ENCODE measurements at regions not wholly inside any gene's neighbourhood (a gene's known extent, or its start where the extent isn't known, plus 50 kb on each side); places are given as distances from the start of the nearest gene placed in this dataset.
"Not testable (repeated sequence)": the region's sequence is repeated elsewhere in the genome, so short reads cannot be mapped to it uniquely, and the experiment has no call there.

- no peak for DNase-seq
These were observed 535.8 kb downstream of the PRKD1 start for GRCh38 chr14:29391801-29392200.

DNA sequence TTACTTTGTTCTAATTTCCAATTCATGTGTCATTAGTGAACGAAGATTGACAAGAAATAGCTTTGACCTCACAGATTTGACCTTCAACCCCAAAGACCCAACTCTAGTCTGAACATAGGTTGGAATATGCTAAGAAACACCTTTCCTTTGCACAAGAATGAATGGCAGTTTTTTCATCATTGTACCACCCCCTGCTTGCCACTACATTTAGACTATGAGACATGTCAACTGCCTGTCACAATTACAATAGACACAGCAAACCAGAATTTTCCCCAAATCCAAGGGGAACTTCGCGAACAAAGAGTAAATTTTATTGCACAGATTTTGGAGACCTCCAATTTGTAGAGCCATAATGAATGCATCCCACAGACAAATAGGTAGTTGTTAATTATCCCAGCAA lies 535.4 kb downstream of the PRKD1 start:
- no peak for DNase-seq

- no peak for DNase-seq
These were observed 524.6 kb downstream of the PRKD1 start for GRCh38 chr14:29403091-29403490.

GRCh38 chr14:29410581-29410980 lies 517.1 kb downstream of the PRKD1 start:
- DNase-seq: no peak

DNA sequence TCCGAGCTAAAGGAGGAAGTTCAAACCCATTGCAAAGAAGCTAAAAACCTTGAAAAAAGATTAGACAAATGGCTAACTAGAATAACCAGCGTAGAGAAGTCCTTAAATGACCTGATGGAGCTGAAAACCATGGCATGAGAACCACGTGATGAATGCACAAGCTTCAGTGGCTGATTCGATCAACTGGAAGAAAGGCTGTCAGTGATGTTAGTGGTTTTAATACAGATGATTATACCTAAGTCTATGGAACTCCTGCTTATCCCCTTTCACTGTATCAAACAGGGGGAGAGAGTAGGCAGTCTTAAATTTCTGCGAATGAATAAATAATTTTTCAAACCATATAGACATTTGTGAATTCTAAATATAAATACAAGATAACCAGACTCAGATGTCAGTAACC lies 512.7 kb downstream of the PRKD1 start:
- not testable (repeated sequence) for DNase-seq

DNA sequence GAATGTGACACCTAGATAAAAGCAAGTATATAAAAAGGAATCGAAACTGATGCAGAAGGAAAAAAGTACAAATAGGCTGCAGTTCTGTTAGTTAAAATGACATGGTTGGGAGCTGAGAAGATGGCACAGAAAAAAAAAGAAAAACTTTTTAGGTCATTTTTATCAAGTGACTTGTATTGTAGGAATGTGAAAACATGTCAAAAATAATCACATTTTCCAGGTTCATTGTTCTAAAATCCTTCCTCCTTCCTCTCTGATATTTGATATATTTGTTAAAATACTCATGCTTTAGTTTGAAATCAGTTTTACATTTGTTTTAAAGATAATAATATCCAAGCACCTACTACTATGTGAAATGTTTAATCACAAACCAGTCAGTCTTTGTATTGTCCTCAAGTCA lies 507.9 kb downstream of the PRKD1 start:
- no peak for DNase-seq

- no peak for DNase-seq
These were observed 506.4 kb downstream of the PRKD1 start for GRCh38 chr14:29421156-29421728.

DNA sequence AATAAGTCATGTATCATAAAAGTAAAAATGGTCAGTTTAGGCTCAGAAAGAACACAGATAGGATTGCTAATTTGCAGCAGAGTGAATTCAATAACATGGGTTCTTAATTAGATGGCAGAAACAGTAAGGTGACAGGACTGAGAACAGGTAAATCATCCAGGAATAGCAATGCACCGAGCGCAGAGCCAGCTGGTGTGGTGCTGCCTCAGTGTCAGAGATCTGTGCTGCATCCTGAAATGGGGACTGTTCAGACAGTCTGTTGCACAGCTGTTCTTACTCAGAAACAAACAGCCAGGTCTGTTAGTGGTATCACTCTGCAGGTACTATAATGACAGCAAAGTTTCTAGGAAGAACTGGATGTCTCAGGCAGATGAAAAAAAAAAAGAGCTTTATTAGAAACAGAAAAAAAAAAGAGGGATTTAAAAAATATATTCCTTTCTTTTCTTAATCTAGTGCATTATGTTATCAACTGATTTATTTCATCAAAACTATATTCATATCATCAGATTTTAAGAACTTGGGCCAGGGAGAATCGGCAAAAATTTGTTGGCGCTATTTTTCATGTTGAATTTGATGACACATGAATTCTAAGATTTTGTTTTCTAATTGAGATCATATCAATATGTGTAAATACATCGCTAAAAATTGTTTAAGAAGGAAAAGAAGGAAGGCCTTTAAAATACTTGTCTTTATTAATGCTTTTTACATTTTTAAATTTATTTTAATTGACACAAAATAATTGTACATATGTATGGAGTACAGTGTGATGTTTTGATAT lies 501.8 kb downstream of the PRKD1 start:
- no peak for DNase-seq

GRCh38 chr14:29442696-29443095 lies 485.0 kb downstream of the PRKD1 start:
- no peak for DNase-seq

GRCh38 chr14:29444216-29444615 lies 483.4 kb downstream of the PRKD1 start:
- no peak for DNase-seq

DNA sequence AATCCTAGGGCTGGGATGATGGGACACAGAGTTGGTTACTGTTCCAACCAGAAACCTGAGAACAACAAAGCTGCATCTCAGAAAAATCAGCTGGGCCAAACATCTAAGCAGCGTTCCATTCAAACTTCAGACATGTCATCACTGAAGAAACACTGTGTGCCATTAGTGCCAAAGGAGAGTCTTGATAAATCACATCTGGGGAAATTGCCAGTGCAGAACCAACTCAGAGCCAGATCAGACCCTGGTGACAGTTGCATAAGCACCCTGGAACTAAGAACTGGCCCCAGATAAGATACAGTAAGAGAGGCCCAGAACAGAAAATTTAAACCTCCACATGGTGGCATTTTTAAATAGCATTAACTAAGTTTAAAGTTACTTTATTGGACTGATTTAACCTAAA lies 482.8 kb downstream of the PRKD1 start:
- DNase-seq: no peak

DNA sequence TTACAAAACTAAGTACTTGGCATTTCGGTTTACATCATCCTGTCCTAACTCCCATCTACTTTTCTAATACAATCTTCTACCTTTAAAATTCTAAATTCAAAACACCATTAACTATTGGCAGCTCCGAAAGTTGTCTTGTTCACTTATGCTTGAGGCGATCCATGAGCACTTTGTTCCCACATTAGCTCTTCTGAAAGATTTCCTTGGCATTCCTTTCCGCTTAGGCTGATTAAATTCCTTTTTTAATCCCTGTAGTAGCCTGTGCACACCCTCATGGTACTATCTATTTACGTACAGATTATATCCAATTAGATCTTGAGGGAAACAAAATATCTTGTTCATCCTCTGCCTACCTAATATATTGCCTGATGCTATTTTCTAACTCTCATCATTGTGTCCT lies 480.7 kb downstream of the PRKD1 start:
- DNase-seq: no peak

GRCh38 chr14:29451941-29452340 lies 475.7 kb downstream of the PRKD1 start:
- no peak for DNase-seq

DNA sequence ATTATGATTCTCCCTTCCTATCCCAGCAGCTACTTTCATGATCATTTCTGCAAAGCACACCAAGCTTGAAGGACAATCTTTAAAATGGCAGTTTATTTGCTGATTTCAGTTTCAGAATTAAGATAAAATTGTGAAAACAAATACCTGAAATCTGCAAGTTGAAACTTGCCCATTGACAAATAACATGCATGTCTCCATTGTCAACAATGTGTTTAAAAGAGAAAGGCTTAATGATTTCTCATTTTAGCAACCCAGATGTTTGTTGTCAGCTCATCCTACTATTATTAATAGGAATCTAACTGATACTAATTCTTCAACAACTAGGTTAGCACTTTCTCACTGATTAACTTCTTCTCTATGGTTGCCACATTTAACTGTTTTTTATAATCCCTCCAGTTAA lies 474.6 kb downstream of the PRKD1 start:
- DNase-seq: no peak

DNA sequence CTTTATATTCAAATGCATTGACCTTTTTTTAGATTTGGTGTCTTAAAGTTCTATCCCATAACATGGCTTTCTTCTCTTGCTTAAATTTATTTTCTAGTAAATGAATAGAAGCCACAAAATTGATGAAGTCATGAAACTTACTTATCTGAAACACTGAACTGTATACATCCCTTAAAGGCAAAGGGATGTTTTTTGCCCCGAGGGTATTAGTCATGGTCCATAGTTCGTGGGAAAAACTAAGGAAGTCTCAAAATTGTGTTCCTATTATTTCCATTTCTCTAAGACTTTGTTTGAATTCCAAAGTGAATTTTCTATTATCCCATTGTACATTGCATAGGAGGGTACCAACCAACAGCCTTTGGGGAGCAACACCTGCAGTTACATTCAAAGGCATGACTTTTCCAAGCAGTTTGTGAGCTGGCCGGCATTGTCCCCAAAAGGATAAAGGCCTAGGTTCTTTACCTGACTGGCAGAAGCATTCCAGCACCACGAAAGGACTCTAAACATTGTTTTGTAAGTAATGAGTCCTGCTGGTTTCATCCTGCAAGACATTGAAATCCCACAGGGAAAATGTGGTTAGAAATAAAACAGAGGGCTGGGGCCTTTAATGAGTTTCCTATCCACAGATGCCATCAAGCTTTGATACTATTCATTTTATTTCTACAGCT lies 473.5 kb downstream of the PRKD1 start:
- no peak for DNase-seq

DNA sequence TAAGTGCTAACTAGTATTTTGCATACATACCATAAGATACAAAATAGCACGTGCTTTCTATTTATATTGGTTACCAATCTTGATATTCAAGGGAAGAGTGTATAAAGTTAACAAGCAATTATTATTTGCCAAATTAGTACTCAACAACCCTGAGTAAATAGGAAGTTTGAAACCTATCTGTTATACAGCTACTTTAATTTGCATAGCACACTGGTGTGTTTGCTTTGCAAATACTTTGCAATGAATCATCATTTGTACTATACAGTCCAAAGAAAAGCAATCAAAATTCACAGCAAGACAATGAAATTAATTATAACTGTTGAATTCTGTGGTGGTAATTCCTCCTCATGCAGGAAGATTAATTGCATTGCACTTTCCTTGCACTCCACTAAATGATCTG lies 469.1 kb downstream of the PRKD1 start:
- no peak for DNase-seq

GRCh38 chr14:29459531-29459930 lies 468.1 kb downstream of the PRKD1 start:
- no peak for DNase-seq

GRCh38 chr14:29459969-29460560 lies 467.6 kb downstream of the PRKD1 start:
- no peak for DNase-seq

DNA sequence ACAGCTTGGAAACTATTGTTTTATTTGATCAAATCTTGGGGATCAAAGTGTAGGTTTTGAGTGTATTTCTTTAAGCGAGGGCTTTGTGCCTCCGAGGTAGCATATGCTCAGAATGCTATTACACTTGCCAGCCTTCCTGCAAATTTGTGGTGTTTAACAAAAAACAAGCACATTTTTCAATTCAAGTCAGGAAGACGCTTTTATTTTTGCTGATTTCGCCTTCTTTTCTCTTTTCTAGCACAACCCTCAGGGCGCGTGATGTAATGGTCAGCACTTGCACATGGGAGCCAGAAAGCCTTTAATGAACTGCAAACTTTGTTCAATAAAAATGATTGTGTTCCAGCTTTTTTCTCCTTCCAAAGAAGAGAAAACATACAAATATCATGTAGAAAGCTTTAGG lies 466.5 kb downstream of the PRKD1 start:
- DNase-seq: no peak

GRCh38 chr14:29461506-29461905 lies 466.1 kb downstream of the PRKD1 start:
- no peak for DNase-seq

GRCh38 chr14:29462321-29462720 lies 465.3 kb downstream of the PRKD1 start:
- no peak for DNase-seq

DNA sequence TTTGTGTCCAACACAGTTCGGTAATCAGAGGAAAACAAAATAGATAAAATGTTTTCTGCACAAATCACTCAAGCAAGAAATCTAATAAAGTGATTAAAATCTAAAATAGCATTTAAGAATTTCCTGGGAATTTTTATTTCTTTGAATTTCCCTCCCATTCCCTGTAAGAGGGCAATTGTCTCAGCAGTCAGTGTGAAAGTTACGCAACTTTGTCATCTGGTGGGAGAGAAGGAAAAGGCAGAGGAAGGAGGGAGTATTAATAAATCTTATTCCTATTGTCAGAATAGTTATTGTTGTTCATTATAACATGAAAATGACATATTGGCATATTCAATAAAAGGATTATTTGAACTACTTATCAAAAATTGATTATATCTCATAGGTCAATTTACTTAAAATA lies 464.9 kb downstream of the PRKD1 start:
- no peak for DNase-seq

DNA sequence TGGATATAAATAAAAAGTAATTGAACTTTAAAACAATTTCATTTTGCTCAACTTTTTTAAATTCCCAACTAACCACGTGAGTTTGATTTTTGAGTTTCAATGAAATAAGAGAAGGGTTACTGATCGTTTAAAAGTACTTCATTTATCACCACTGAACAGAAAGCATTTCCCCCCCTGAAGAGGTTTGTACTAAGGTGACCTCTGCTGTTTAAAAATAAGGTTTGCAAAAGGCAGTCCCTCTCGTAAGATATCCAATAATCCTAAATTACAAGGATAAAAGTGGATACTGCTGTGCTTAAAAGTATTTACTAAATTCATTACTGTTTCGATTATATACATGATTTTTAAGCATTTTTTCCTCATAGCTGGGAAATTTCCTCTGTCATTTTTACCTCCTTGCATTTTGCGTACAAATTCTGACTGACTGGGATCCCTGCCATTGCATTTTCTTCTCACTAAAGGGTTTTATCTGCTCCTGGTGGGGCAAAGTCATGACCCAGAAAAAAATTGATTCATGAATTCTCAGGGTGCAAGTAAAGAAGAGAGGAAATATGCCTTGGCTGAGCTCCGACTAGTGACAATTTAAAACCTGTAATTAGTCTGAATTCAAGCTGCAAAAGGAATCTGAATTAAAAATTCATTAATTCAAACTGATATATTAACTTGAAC lies 463.8 kb downstream of the PRKD1 start:
- no peak for DNase-seq
